Esophagus squamous epithelium (tissue), 4 donors: ENCODE measurements at regions not wholly inside any gene's neighbourhood (a gene's known extent, or its start where the extent isn't known, plus 50 kb on each side); places are given as distances from the start of the nearest gene placed in this dataset.

Experiments
- CTCF ChIP-seq, 6 experiments: fragments of 450-650 bp in 4 of 6; fragments of 200-600 bp in 2 of 6; sonication (generic) in 2 of 6; IDR thresholded peaks; one replicate each; pipeline ENCODE4 v1.5.1; 2016 to 2019; ENCODE audit warnings: antibody characterized with exemption in 6 of 6, mild to moderate bottlenecking in 4 of 6, moderate library complexity in 4 of 6
- POLR2A ChIP-seq, 4 donors: fragments of 450-650 bp; IDR thresholded peaks; one replicate each; pipeline ENCODE4 v1.6.1; 2017; ENCODE audit warnings: antibody characterized with exemption in 4 of 4, mild to moderate bottlenecking in 4 of 4, moderate library complexity in 3 of 4

- TF ChIP-seq CTCF (IDR thresholded peaks at IDR 0.05): no peak
- no peak for TF ChIP-seq POLR2A (IDR thresholded peaks at IDR 0.05)
These were observed 66.0 kb upstream of the PAX7 start for GRCh38 chr1:18564676-18565075.
